NCI-H1048 (cell line): ENCODE measurements at regions not wholly inside any gene's neighbourhood (a gene's known extent, or its start where the extent isn't known, plus 50 kb on each side); places are given as distances from the start of the nearest gene placed in this dataset.

Source experiments
- DNase-seq: peaks from one replicate; lab custom pipeline; 2025; lab: John Stamatoyannopoulos, UW

- DNase-seq = no peak
Observed at GRCh38 chr3:102748646-102749045, 313.8 kb downstream of the ZPLD1 start.

GRCh38 chr3:102750322-102750721, 315.5 kb downstream of the ZPLD1 start:
- DNase-seq = no peak

- no peak for DNase-seq
Observed at GRCh38 chr3:102753901-102754300, 319.1 kb downstream of the ZPLD1 start.

GRCh38 chr3:102756706-102757105, 321.9 kb downstream of the ZPLD1 start:
- no peak for DNase-seq

- DNase-seq = no peak
Observed at GRCh38 chr3:102757950-102758349, 323.1 kb downstream of the ZPLD1 start.

- no peak for DNase-seq
Observed at GRCh38 chr3:102761766-102762165, 327.0 kb downstream of the ZPLD1 start.

GRCh38 chr3:102790747-102791325, 356.0 kb downstream of the ZPLD1 start:
- no peak for DNase-seq

- no peak for DNase-seq
Observed at GRCh38 chr3:102791641-102792589, 357.1 kb downstream of the ZPLD1 start.

GRCh38 chr3:102796804-102797203, 362.0 kb downstream of the ZPLD1 start:
- no peak for DNase-seq

- DNase-seq = no peak
Observed at GRCh38 chr3:102802819-102803420, 368.1 kb downstream of the ZPLD1 start.

GRCh38 chr3:102810937-102811336, 376.1 kb downstream of the ZPLD1 start:
- no peak for DNase-seq

- DNase-seq = no peak
Observed at GRCh38 chr3:102826636-102827035, 391.8 kb downstream of the ZPLD1 start.

- DNase-seq = peak; percentile 16
Observed at GRCh38 chr3:102827386-102827785, 392.6 kb downstream of the ZPLD1 start.

- no peak for DNase-seq
Observed at GRCh38 chr3:102830415-102830814, 395.6 kb downstream of the ZPLD1 start.

- DNase-seq = no peak
Observed at GRCh38 chr3:102841866-102842265, 407.1 kb downstream of the ZPLD1 start.

- DNase-seq = no peak
Observed at GRCh38 chr3:102866845-102867244, 432.0 kb downstream of the ZPLD1 start.

GRCh38 chr3:102883515-102883914, 448.7 kb downstream of the ZPLD1 start:
- no peak for DNase-seq

- DNase-seq = no peak
Observed at GRCh38 chr3:102885289-102885688, 450.5 kb downstream of the ZPLD1 start.

- no peak for DNase-seq
Observed at GRCh38 chr3:102887431-102887830, 452.6 kb downstream of the ZPLD1 start.

- DNase-seq = no peak
Observed at GRCh38 chr3:102896851-102897621, 462.2 kb downstream of the ZPLD1 start.

GRCh38 chr3:102904629-102905028, 469.8 kb downstream of the ZPLD1 start:
- DNase-seq = no peak

GRCh38 chr3:102905811-102906210, 471.0 kb downstream of the ZPLD1 start:
- no peak for DNase-seq
